ENCODE measurements at regions not wholly inside any gene's neighbourhood (a gene's known extent, or its start where the extent isn't known, plus 50 kb on each side); places are given as distances from the start of the nearest gene placed in this dataset.

DNA sequence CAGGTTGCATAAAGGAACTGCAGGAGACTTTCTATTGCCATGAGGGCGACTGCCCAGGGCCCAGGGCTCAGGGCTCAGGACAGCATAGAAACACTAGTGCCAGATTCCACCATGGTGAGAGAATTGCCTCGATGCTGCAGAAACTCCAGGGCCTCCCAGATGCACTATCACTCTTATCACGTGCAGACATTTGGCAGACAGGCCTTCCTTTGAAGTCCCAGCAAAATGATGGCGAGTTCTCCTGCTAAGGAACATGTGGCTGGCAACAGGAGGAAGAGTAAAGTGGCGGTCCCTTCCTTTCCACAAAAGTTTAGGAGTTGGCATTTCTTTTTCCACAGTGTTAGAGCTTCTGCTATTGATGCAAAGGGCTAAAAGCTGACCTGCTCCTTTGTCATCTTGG lies 214.0 kb upstream of the LNX1 start:
- ATAC-seq = no peak
- Histone ChIP-seq H3K4me3 (replicated peaks in 1 of 3; ENCODE audit: insufficient read depth in 1 of 3, low read depth in 2 of 3, low read length in 3 of 3) (no peak overlapping the region), H2AFZ (ENCODE audit: low read length) (no peak overlapping the region), H3K4me1 (ENCODE audit: insufficient read depth, low read length) (no peaks in the 10 kb centered on the region), H4K20me1 (ENCODE audit: insufficient read depth, low read length) (no peaks in the 10 kb centered on the region), H3K9me3 (ENCODE audit: low read length) (no peaks in the 10 kb centered on the region), H3K27ac (ENCODE audit: extremely low read length, insufficient read depth, low read length) (no peak overlapping the region), H3K27me3 (ENCODE audit: control insufficient read depth in 1 of 2, insufficient read depth in 2 of 2, low read length in 2 of 2) (no peaks in the 10 kb centered on the region), H3K4me2 (ENCODE audit: low read depth, low read length) (no peak overlapping the region), H3K36me3 (replicated peaks in 1 of 2; ENCODE audit: control insufficient read depth in 1 of 2, insufficient read depth in 2 of 2, low read length in 2 of 2) (no peaks in the 10 kb centered on the region), H3K79me2 (ENCODE audit: insufficient read depth, low read length) (no peaks in the 10 kb centered on the region), H3K9ac (ENCODE audit: insufficient read depth, low read depth, low read length) (no peak overlapping the region)
- no peak for DNase-seq (ENCODE audit: low spot score)
- in situ Hi-C loops (cut with HindIII; ENCODE audit: extremely low pct_ligation_motif_present, low pct_unique_long_range_greater_than_20kb) = loop anchor here (25.0 kb wide), 1 partner anchor 793 kb away; no protein-coding TSS in a partner anchor
- FAIRE-seq = no peak
- TF ChIP-seq JUNB (CRISPR knock-in tag; IDR thresholded peaks at IDR 0.05; ENCODE audit: borderline replicate concordance) = no peak
- TF ChIP-seq DPF2 (CRISPR knock-in tag; IDR thresholded peaks at IDR 0.05; ENCODE audit: borderline replicate concordance, low read depth) = no peak
- no peak for TF ChIP-seq MBD4 (IDR thresholded peaks at IDR 0.05; ENCODE audit: borderline replicate concordance, low read length)
- no peak for TF ChIP-seq SP5 (CRISPR knock-in tag; IDR thresholded peaks at IDR 0.05; ENCODE audit: borderline replicate concordance, low read depth)
- no peak for TF ChIP-seq NAIF1 (CRISPR knock-in tag; IDR thresholded peaks at IDR 0.05; ENCODE audit: borderline replicate concordance)
- TF ChIP-seq ZNF329 (CRISPR knock-in tag; IDR thresholded peaks at IDR 0.05; ENCODE audit: low read depth) = no peak
- no peak for TF ChIP-seq SRSF9 (IDR thresholded peaks at IDR 0.05; ENCODE audit: borderline replicate concordance, insufficient read depth, low read depth, low read length, poor library complexity, severe bottlenecking)
- TF ChIP-seq, protein P1, sequence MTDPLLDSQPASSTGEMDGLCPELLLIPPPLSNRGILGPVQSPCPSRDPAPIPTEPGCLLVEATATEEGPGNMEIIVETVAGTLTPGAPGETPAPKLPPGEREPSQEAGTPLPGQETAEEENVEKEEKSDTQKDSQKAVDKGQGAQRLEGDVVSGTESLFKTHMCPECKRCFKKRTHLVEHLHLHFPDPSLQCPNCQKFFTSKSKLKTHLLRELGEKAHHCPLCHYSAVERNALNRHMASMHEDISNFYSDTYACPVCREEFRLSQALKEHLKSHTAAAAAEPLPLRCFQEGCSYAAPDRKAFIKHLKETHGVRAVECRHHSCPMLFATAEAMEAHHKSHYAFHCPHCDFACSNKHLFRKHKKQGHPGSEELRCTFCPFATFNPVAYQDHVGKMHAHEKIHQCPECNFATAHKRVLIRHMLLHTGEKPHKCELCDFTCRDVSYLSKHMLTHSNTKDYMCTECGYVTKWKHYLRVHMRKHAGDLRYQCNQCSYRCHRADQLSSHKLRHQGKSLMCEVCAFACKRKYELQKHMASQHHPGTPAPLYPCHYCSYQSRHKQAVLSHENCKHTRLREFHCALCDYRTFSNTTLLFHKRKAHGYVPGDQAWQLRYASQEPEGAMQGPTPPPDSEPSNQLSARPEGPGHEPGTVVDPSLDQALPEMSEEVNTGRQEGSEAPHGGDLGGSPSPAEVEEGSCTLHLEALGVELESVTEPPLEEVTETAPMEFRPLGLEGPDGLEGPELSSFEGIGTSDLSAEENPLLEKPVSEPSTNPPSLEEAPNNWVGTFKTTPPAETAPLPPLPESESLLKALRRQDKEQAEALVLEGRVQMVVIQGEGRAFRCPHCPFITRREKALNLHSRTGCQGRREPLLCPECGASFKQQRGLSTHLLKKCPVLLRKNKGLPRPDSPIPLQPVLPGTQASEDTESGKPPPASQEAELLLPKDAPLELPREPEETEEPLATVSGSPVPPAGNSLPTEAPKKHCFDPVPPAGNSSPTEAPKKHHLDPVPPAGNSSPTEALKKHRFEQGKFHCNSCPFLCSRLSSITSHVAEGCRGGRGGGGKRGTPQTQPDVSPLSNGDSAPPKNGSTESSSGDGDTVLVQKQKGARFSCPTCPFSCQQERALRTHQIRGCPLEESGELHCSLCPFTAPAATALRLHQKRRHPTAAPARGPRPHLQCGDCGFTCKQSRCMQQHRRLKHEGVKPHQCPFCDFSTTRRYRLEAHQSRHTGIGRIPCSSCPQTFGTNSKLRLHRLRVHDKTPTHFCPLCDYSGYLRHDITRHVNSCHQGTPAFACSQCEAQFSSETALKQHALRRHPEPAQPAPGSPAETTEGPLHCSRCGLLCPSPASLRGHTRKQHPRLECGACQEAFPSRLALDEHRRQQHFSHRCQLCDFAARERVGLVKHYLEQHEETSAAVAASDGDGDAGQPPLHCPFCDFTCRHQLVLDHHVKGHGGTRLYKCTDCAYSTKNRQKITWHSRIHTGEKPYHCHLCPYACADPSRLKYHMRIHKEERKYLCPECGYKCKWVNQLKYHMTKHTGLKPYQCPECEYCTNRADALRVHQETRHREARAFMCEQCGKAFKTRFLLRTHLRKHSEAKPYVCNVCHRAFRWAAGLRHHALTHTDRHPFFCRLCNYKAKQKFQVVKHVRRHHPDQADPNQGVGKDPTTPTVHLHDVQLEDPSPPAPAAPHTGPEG (CRISPR knock-in tag; IDR thresholded peaks at IDR 0.05) = no peak
- TF ChIP-seq ZNF17 (CRISPR knock-in tag; IDR thresholded peaks at IDR 0.05) = no peak
- no peak for TF ChIP-seq SMARCE1 (IDR thresholded peaks at IDR 0.05; ENCODE audit: borderline replicate concordance)
- TF ChIP-seq, protein P2, sequence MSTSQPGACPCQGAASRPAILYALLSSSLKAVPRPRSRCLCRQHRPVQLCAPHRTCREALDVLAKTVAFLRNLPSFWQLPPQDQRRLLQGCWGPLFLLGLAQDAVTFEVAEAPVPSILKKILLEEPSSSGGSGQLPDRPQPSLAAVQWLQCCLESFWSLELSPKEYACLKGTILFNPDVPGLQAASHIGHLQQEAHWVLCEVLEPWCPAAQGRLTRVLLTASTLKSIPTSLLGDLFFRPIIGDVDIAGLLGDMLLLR (CRISPR knock-in tag; IDR thresholded peaks at IDR 0.05) = no peak
- no peak for TF ChIP-seq ZEB1 (IDR thresholded peaks at IDR 0.05; ENCODE audit: insufficient replicate concordance, low read depth)
- TF ChIP-seq, protein P3, sequence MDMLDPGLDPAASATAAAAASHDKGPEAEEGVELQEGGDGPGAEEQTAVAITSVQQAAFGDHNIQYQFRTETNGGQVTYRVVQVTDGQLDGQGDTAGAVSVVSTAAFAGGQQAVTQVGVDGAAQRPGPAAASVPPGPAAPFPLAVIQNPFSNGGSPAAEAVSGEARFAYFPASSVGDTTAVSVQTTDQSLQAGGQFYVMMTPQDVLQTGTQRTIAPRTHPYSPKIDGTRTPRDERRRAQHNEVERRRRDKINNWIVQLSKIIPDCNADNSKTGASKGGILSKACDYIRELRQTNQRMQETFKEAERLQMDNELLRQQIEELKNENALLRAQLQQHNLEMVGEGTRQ (IDR thresholded peaks at IDR 0.05; ENCODE audit: low read depth, low read length) = no peak
- TF ChIP-seq, protein P3 (CRISPR knock-in tag; IDR thresholded peaks at IDR 0.05; ENCODE audit: borderline replicate concordance) = no peak
- ChIA-PET POLR2A (no interaction called here), CTCF (ENCODE audit: low intra/inter-chr PET ratio, low total read pairs) (no interaction called here)
- intact Hi-C loops (cut with micrococcal nuclease; ENCODE audit: unreplicated experiment) = loop anchor here (10.0 kb wide), 1 partner anchor 610 kb away; no protein-coding TSS in a partner anchor
- BruUV-seq (replicated peaks) = no TSS peak
- 8% methylated on average over 1 of the region's 5 CpGs for WGBS (ENCODE audit: low lambda C conversion rate)
